ENCODE measurements at regions not wholly inside any gene's neighbourhood (a gene's known extent, or its start where the extent isn't known, plus 50 kb on each side); places are given as distances from the start of the nearest gene placed in this dataset.

DNA sequence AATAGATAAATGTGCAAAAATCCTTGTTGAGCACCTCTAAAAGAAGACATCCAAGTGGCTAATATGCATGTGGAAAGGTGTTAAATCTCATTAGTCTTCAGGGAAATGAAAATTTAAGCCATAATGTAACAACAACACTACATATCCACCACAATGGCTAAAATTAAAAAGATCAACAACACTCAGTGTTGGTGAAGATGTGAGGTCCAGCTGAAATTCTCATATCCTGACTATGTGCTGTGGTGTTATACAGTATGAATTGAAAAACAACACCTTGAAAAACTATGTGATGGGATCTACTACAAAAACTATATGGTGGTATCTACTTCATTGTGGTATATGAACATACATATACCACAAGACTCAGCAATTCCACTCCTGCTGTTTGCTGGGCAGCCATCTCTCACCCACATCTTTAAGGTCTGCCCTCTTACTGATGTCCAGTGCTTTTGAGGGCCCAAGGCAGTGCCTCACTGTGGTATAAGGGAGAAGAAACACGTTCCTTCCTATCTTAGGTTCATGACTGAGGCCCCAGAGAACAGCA lies 146.4 kb downstream of the CD83 start:
- DNase-seq (ENCODE audit: low read depth in 4 of 6, low spot score in 6 of 6), result no peak
- Histone ChIP-seq H3K27ac (ENCODE audit: low read depth, low read length) (no peak overlapping the region), H3K36me3 (ENCODE audit: control insufficient read depth, insufficient read depth, low read length) (no peaks in the 10 kb centered on the region), H3K4me3 (ENCODE audit: low read depth, low read length) (no peak overlapping the region), H3K4me1 (ENCODE audit: control insufficient read depth, insufficient read depth, low read length) (peaks cover 8% of the 10 kb centered on the region), H3K9me3 (ENCODE audit: control insufficient read depth, insufficient read depth, low read length) (peaks cover 7% of the 10 kb centered on the region), H3K27me3 (ENCODE audit: control insufficient read depth, insufficient read depth, low read length) (no peaks in the 10 kb centered on the region)
- WGBS (ENCODE audit: insufficient coverage), result no CpG with 5 or more reads among the region's 1 CpG

DNA sequence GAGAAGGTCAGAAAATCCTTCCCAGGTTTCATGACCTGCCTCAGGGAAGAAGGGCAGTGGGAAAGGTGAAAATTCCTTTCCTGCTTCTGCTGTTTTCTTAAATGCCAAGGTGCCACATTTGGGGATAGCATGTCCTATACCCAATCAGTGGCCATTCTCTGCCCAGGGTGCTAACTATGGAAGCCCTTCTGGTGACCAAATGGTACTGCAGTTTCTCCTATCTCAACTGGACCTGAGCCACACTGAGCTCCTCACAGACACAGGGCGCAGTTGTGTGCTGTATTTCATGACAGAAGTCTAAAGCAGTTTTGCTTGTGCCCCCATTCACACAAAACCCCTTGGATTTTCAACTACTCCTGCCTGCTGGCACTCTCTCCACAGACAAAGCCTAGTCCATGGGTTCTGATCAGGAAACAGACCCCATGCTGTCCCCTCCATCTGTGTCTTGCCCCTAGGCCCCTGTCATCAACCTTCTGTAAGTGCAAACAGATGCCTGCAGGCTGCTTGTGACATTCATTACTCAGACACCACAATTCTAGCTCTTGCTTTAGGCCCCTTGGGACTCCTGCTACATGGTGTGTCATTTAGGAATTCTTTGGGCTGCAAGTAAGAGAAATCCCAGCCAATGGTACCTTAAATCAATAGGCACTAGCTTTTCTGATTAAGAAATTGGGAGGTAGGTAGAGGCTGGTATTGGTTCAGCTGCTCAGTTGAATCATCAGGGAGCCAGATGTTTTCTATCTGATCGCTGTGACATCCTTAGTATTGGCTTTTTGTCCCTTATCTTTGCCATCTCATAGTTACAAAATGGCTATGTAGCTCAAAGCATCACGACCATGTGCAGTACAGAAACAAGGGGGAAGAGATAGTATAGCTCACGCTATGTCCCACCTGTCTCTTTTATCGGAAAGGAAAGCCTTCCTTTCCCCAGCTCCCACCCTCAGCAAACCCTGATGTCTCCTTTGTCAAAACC lies 147.8 kb downstream of the CD83 start:
- 90% methylated on average over 1 of the region's 5 CpGs for WGBS (ENCODE audit: insufficient coverage)
- peak in 1 of 6 donors; percentile 36 for DNase-seq (ENCODE audit: low read depth in 4 of 6, low spot score in 6 of 6)
- Histone ChIP-seq H3K9me3 (ENCODE audit: control insufficient read depth, insufficient read depth, low read length) (peaks cover 7% of the 10 kb centered on the region), H3K4me3 (ENCODE audit: low read depth, low read length) (no peak overlapping the region), H3K27me3 (ENCODE audit: control insufficient read depth, insufficient read depth, low read length) (no peaks in the 10 kb centered on the region), H3K4me1 (ENCODE audit: control insufficient read depth, insufficient read depth, low read length) (no peaks in the 10 kb centered on the region), H3K36me3 (ENCODE audit: control insufficient read depth, insufficient read depth, low read length) (no peaks in the 10 kb centered on the region), H3K27ac (ENCODE audit: low read depth, low read length) (no peak overlapping the region)

DNA sequence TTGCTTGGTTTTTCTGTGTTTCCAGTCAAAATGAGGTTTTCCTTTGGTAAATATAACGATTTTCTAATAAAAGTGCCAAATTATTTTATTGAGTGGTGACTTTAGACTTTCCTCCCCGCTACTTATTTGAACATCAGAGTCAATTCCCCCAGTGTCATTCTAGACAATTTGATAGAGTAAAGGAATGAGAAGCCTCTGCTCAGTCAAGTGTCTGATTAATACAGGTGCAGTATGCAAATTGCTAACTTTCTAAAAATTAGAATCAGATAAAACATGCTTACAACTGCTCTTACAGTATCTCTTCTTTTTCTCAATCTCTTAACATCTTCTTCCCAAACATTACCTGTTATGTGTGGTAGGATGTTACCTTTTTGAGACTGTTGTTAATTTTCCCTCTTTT lies 148.7 kb downstream of the CD83 start:
- no peak overlapping the region for H3K27ac ChIP-seq (ENCODE audit: low read depth, low read length)
- peaks cover 7% of the 10 kb centered on the region for H3K9me3 ChIP-seq (ENCODE audit: control insufficient read depth, insufficient read depth, low read length)
- no peaks in the 10 kb centered on the region for H3K4me1 ChIP-seq (ENCODE audit: control insufficient read depth, insufficient read depth, low read length)
- no CpG with 5 or more reads among the region's 2 CpGs for WGBS (ENCODE audit: insufficient coverage)
- no peaks in the 10 kb centered on the region for H3K36me3 ChIP-seq (ENCODE audit: control insufficient read depth, insufficient read depth, low read length)
- no peak overlapping the region for H3K4me3 ChIP-seq (ENCODE audit: low read depth, low read length)
- no peak for DNase-seq (ENCODE audit: low read depth in 4 of 6, low spot score in 6 of 6)
- no peaks in the 10 kb centered on the region for H3K27me3 ChIP-seq (ENCODE audit: control insufficient read depth, insufficient read depth, low read length)

DNA sequence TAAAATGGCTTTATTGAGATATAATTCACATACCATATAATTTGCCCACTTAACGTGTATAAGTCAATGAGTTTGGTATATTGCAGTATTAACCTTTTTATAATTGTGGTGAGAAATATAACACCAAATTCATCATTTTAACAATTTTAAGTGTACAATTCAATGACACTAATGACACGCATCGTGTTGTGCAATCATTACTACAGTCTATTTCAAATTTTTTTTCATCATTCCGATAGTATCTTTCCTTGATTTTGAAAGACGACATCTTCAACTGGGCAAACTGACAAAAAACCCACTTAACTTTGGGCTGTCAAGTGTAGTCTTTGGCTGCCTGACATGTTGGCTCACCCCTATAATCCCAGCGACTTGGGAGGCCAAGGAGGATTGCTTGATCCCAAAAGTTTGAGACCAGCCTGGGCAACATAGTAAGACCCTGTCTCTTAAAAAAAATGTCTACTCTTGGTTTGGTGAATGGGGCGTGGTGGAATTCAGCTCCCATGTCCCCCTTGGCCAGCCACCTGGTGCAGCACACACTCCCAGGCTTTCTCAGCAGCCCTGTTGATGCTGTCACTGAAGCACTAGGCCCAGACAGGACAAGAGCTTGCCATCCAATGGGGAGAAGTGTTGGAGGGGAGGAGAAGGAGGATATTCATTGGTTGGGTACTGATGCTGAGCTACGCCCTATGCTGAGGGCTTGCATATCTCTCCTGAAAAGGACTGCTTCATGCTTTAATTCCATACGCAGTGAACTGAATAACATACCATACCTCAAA lies 150.5 kb downstream of the CD83 start:
- Histone ChIP-seq H3K4me1 (ENCODE audit: control insufficient read depth, insufficient read depth, low read length) (no peaks in the 10 kb centered on the region), H3K9me3 (ENCODE audit: control insufficient read depth, insufficient read depth, low read length) (peaks cover 7% of the 10 kb centered on the region), H3K4me3 (ENCODE audit: low read depth, low read length) (no peak overlapping the region), H3K36me3 (ENCODE audit: control insufficient read depth, insufficient read depth, low read length) (no peaks in the 10 kb centered on the region), H3K27ac (ENCODE audit: low read depth, low read length) (no peak overlapping the region), H3K27me3 (ENCODE audit: control insufficient read depth, insufficient read depth, low read length) (no peaks in the 10 kb centered on the region)
- WGBS (ENCODE audit: insufficient coverage), result 91% methylated on average over 5 of the region's 9 CpGs
- no peak for DNase-seq (ENCODE audit: low read depth in 4 of 6, low spot score in 6 of 6)

DNA sequence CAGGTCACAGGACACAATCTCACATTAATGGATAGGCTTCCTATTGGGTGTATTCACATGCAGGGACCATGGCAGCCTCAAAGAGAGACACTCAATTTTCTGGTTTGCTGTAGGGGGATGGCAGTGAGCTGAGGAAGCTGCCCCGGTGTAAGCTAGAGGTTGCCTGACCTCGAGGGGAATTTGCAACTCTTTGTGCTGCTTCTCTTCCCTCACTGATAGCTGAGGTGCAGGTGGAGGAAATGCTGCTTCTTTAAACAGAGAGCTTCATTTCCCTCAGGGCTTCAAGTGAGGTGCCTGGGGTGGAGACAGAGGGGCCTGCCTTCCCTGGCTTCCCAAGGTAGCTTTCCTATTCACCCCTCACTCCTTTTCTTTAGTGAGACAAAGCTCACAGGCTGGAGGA lies 151.9 kb downstream of the CD83 start:
- Histone ChIP-seq H3K4me1 (ENCODE audit: control insufficient read depth, insufficient read depth, low read length) (peaks cover under 1% of the 10 kb centered on the region), H3K9me3 (ENCODE audit: control insufficient read depth, insufficient read depth, low read length) (no peaks in the 10 kb centered on the region), H3K36me3 (ENCODE audit: control insufficient read depth, insufficient read depth, low read length) (no peaks in the 10 kb centered on the region), H3K4me3 (ENCODE audit: low read depth, low read length) (no peak overlapping the region), H3K27ac (ENCODE audit: low read depth, low read length) (no peak overlapping the region), H3K27me3 (ENCODE audit: control insufficient read depth, insufficient read depth, low read length) (no peaks in the 10 kb centered on the region)
- DNase-seq (ENCODE audit: low read depth in 4 of 6, low spot score in 6 of 6), result no peak
- WGBS (ENCODE audit: insufficient coverage), result 60% methylated on average over 2 of the region's 2 CpGs

DNA sequence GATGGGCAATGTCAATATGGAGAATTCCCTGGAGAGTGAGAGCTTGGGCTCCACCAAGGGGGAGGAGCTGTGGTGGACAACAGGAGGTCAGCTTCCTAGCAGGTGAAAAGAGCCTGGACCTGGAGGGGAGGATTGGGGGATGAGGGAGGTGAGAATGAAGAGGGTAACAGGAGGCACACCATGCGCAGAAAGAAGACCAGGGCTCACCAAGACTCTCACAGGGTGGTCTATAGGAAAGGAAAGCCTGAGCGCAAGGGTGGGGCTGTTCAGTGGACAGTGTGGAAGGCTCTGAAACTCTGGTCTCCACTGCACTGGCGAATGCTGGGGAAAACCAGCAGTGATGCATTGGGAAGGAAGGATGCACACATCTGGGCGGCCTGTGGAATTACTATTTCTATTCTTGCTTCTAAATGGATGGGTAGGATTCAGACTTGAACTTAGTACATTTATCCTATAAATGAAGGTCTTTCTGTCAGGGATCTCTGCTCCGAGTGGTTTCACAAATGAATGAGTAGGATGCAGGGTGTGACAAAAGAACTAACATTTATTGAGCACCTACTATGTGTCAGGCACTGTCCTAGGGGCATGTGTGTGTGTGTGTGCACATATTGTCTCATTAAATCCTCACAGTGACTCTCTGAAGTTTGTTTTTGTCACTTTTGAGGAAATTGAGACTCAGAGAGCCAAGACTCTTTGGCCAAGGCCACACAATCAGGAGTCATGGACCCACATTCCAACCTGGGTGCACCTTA lies 152.7 kb downstream of the CD83 start:
- Histone ChIP-seq H3K27me3 (ENCODE audit: control insufficient read depth, insufficient read depth, low read length) (no peaks in the 10 kb centered on the region), H3K9me3 (ENCODE audit: control insufficient read depth, insufficient read depth, low read length) (no peaks in the 10 kb centered on the region), H3K27ac (ENCODE audit: low read depth, low read length) (no peak overlapping the region), H3K36me3 (ENCODE audit: control insufficient read depth, insufficient read depth, low read length) (no peaks in the 10 kb centered on the region), H3K4me3 (ENCODE audit: low read depth, low read length) (no peak overlapping the region), H3K4me1 (ENCODE audit: control insufficient read depth, insufficient read depth, low read length) (peaks cover 10% of the 10 kb centered on the region)
- 97% methylated on average over 3 of the region's 5 CpGs for WGBS (ENCODE audit: insufficient coverage)
- no peak for DNase-seq (ENCODE audit: low read depth in 4 of 6, low spot score in 6 of 6)

DNA sequence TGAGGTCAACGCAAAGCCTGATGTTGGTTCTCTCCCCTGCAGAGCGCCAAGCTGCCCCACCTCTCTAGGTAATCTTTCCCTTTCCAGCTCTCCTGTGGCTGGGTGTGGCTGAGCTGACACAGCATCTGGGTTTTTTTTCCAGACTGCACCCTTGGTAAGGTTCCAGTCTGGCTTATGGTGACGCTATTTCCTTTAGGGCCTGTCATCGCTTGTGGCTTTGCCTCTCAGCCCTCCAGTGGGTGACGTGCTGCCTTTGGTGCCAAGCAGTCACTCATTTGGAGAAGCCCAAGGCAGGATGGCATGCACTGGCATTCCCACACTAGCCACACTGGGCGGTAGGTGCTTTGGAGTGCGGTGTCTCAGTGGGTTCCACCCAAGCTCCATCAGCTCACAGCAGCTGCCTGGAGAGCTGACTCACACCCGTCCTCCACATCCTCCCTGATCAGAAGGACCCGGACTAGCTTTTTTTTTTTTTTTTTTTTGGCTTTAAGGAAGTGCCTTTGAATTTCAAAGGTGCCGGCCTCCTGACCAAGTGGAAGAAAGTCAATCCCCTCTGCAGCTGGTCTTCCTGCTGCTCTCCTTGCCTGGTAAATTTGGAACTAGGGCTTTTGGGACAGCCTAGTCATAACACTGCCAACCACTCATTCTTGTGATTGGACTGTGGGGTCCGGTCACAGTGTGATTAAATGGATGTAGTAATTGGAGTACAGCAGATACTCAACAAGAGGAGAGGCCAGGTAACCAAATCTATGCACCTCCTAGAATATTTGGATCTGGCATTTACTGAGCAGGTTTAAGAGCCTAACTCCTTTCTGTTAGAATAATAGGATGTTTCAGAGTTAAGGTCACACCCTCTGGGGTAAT lies 153.6 kb downstream of the CD83 start:
- Histone ChIP-seq H3K27me3 (ENCODE audit: control insufficient read depth, insufficient read depth, low read length) (no peaks in the 10 kb centered on the region), H3K9me3 (ENCODE audit: control insufficient read depth, insufficient read depth, low read length) (no peaks in the 10 kb centered on the region), H3K27ac (ENCODE audit: low read depth, low read length) (no peak overlapping the region), H3K4me3 (ENCODE audit: low read depth, low read length) (no peak overlapping the region), H3K36me3 (ENCODE audit: control insufficient read depth, insufficient read depth, low read length) (no peaks in the 10 kb centered on the region), H3K4me1 (ENCODE audit: control insufficient read depth, insufficient read depth, low read length) (peaks cover 18% of the 10 kb centered on the region)
- WGBS (ENCODE audit: insufficient coverage), result 99% methylated on average over 7 of the region's 11 CpGs
- DNase-seq (ENCODE audit: low read depth in 4 of 6, low spot score in 6 of 6), result no peak

DNA sequence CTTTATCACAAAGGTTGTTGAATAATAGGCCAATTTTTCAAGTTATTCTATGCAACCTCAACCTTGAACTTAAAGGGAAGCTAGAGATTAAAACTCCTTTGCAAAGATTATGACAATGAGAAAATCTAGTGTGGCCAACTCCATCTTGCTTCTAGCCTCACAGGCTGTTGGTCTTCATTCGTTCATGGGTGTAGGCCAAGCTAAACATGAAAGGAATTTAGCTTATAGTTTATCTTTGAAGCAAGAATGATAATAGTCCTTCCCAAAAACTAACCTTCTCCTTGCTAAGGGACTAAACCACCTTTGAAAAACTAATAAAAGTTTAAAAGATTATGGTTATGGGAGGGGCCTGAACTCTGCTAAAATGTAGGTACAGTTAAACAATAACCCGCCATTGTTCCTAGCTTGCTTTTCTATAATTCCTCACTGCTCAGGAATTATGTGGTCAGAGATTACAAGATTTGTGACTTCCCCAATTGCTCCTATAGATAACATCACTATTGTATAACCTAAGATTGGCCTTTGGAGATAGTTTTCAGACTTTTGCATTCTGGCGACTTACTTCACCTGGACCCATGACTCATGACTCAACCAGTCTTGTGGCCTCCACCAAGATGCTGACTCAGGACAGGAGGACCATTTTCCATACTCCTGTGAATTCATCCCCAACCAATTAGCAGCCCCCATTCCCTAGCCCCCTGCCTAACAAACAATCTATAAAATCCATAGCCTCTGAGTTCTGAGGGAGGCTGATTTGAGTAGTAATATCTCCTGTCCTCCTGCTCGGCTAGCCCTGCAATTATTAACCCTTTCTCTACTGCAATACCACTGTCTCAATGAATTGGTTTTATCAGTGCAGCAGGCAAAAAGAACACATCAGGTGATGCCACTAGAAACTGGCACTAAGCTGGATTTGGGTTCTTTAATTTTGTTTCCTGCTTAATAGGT lies 154.5 kb downstream of the CD83 start:
- H3K9me3 ChIP-seq (ENCODE audit: control insufficient read depth, insufficient read depth, low read length), result no peaks in the 10 kb centered on the region

More for the DNA sequence above, 154.5 kb downstream of the CD83 start:
- no peaks in the 10 kb centered on the region for H3K27me3 ChIP-seq (ENCODE audit: control insufficient read depth, insufficient read depth, low read length)
- 75% methylated on average over 2 of the region's 4 CpGs for WGBS (ENCODE audit: insufficient coverage)
- peaks cover 25% of the 10 kb centered on the region for H3K4me1 ChIP-seq (ENCODE audit: control insufficient read depth, insufficient read depth, low read length)
- H3K4me3 ChIP-seq (ENCODE audit: low read depth, low read length), result no peak overlapping the region
- no peak for DNase-seq (ENCODE audit: low read depth in 4 of 6, low spot score in 6 of 6)
- H3K36me3 ChIP-seq (ENCODE audit: control insufficient read depth, insufficient read depth, low read length), result no peaks in the 10 kb centered on the region
- H3K27ac ChIP-seq (ENCODE audit: low read depth, low read length), result no peak overlapping the region
